SK-N-MC (cell line): ENCODE measurements at regions not wholly inside any gene's neighbourhood (a gene's known extent, or its start where the extent isn't known, plus 50 kb on each side); places are given as distances from the start of the nearest gene placed in this dataset.

Experiments used
- DNase-seq: peaks from one replicate; pipeline ENCODE4 v3.0.0-alpha.2; 2011; ENCODE audit warnings: low read depth, low spot score
- H3K27ac ChIP-seq: fragments of 200-600 bp; sonication (generic); 2 replicates; pipeline ENCODE4 v1.5.1; 2016; ENCODE audit warnings: mixed run types
- H3K36me3 ChIP-seq: fragments of 200-600 bp; sonication (generic); 2 replicates; pipeline ENCODE4 v1.6.1; 2017; ENCODE audit warnings: antibody characterized with exemption, low read length, mixed read lengths; ENCODE audit not compliant: insufficient read depth
- H3K4me3 ChIP-seq: fragments of 200-600 bp; sonication (generic); 2 replicates; pipeline ENCODE4 v1.5.1; 2016
- H3K9ac ChIP-seq: fragments of 200-600 bp; sonication (generic); 2 replicates; pipeline ENCODE4 v1.8.0; 2017; ENCODE audit warnings: mixed run types, mixed read lengths; ENCODE audit not compliant: insufficient read length
- H3K9me3 ChIP-seq: fragments of 200-600 bp; sonication (generic); 2 replicates; pipeline ENCODE4 v1.6.1; 2017; ENCODE audit warnings: low read depth, mild to moderate bottlenecking, antibody characterized with exemption, low read length, moderate library complexity, mixed read lengths
- EZH2 ChIP-seq: fragments of 200-600 bp; sonication (generic); IDR thresholded peaks from one replicate; pipeline ENCODE4 v1.6.1; 2017; ENCODE audit warnings: antibody characterized with exemption
- FOXP2 ChIP-seq: optimal IDR thresholded peaks from 2 replicates; pipeline ENCODE3; 2011; ENCODE audit warnings: mild to moderate bottlenecking, moderate library complexity; ENCODE audit not compliant: insufficient read depth; ENCODE audit errors: extremely low read length, control extremely low read depth
- POLR2AphosphoS5 ChIP-seq: IDR thresholded peaks from 2 replicates; pipeline ENCODE4 v1.6.1; 2012; ENCODE audit warnings: mild to moderate bottlenecking, low read depth, low read length, borderline replicate concordance

- DNase-seq: no peak
- Histone ChIP-seq H3K27ac (no peak overlapping the region), H3K9ac (no peak overlapping the region), H3K4me3 (no peak overlapping the region), H3K36me3 (no peaks in the 10 kb centered on the region), H3K9me3 (no peaks in the 10 kb centered on the region)
- TF ChIP-seq FOXP2 (no peak), POLR2AphosphoS5 (no peak), EZH2 (no peak)
Measured at GRCh38 chr1:87795615-87796337, 467.1 kb downstream of the LMO4 start.

DNA sequence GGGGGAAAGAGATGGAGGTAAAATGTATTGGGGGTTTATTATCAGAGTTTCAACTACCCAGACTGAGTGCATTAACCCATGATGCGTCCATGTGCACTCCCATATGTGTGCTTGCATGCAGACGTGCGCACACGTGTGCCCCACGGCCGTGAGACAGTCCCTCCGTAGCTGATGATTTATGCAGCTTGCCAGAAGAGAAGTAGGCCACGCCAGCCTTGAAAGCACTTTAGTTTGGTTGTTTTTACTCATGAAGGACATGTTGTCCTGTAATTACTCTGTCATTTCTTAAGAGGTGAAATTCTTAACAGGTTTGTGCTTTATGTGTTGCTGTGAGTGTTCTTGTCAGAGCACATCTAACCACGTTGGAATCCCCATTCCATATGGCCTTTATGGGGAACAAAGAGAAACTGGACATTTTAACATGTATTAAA, 467.8 kb downstream of the LMO4 start:
- TF ChIP-seq POLR2AphosphoS5: no peak
- TF ChIP-seq FOXP2: no peak
- TF ChIP-seq EZH2: no peak
- Histone ChIP-seq H3K27ac (no peak overlapping the region), H3K4me3 (no peak overlapping the region), H3K9me3 (no peaks in the 10 kb centered on the region), H3K9ac (no peak overlapping the region), H3K36me3 (no peaks in the 10 kb centered on the region)
- DNase-seq: no peak

- TF ChIP-seq EZH2: no peak
- no peak for TF ChIP-seq FOXP2
- no peak for TF ChIP-seq POLR2AphosphoS5
- H3K4me3 ChIP-seq: no peak overlapping the region
- no peak overlapping the region for H3K27ac ChIP-seq
- no peaks in the 10 kb centered on the region for H3K9me3 ChIP-seq
- no peaks in the 10 kb centered on the region for H3K36me3 ChIP-seq
- no peak for DNase-seq
- H3K9ac ChIP-seq: no peak overlapping the region
Measured at GRCh38 chr1:87799451-87799850, 470.8 kb downstream of the LMO4 start.

GRCh38 chr1:87800006-87800405, 471.3 kb downstream of the LMO4 start:
- H3K4me3 ChIP-seq: no peak overlapping the region
- no peaks in the 10 kb centered on the region for H3K36me3 ChIP-seq
- DNase-seq: no peak
- no peak for TF ChIP-seq POLR2AphosphoS5
- TF ChIP-seq FOXP2: no peak
- no peak for TF ChIP-seq EZH2
- no peak overlapping the region for H3K9ac ChIP-seq
- H3K27ac ChIP-seq: no peak overlapping the region
- H3K9me3 ChIP-seq: no peaks in the 10 kb centered on the region

DNA sequence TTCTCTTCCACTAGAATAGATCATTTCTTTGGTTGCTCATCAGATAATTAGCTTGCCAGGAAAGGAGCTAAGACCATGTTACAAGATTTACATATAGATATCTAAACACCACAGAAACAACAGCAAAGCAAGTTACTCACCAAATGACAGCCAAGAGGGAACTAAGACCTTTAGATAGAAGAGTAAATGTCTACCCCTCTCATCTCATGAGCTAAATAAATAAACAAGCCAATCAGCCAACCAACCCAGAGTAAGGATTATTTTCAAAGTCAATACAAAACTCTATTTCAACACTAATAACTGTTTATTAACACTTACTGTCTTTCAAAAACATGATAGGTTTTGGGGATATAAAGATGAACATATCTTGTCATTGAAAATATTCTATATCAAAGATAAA, 474.7 kb downstream of the LMO4 start:
- Histone ChIP-seq H3K9ac (no peak overlapping the region), H3K27ac (no peak overlapping the region), H3K9me3 (no peaks in the 10 kb centered on the region), H3K36me3 (no peaks in the 10 kb centered on the region), H3K4me3 (no peak overlapping the region)
- TF ChIP-seq POLR2AphosphoS5 (no peak), FOXP2 (no peak), EZH2 (no peak)
- no peak for DNase-seq

DNA sequence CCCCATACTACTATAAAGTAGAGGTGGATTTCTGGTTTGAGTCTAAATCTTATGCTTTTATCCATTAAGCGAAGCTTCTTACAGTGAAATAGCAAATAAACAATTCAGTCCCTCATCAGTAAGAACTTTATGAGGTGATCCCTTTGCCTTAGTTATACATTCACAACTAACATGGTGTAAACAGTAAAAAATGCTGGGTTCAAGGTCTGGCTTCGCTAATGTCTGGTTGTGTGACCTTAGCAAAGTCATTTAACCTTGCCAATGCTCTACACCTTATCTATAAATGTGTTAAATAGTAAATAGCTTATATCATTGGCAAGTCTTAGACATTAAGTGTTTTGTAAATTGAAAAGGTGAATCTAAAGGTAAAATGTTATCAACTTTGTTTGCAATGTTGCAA, 475.4 kb downstream of the LMO4 start:
- no peak for DNase-seq
- H3K36me3 ChIP-seq: no peaks in the 10 kb centered on the region
- no peak overlapping the region for H3K9ac ChIP-seq
- no peak overlapping the region for H3K27ac ChIP-seq
- no peak for TF ChIP-seq POLR2AphosphoS5
- TF ChIP-seq EZH2: no peak
- TF ChIP-seq FOXP2: no peak
- H3K9me3 ChIP-seq: no peaks in the 10 kb centered on the region
- H3K4me3 ChIP-seq: no peak overlapping the region

DNA sequence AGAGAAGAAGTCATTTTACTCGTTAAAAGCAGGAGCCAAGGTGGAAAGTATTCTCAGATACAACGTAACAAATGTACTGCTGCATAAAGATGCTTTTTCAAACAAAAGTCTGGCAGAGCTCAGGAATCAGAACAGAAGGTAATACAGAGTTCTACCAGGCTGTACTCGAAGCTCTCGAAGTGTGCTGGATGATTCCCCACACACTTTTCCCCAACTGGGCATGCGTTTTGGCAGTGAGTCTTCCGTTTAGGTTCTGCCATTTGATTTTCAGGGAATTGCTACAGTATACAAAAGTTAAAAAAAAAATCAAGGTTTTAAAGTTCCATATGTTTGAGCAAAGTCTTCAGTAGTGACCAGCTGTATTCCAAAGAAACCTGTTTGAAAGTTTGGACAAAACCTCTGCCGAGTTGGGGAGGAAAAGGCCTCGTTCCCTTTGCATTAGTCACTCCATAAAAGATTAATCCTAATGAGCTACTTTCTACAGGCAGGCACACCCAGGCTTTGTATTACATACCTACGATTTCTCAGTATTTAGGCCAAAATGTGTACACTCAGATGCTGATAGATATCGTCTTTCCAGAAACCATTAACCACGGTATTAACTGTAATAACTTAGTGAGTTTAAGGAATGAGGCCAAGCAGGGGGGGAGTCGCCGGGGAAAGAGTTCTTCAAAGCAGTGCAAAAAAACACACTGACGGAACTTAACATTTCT, 477.1 kb downstream of the LMO4 start:
- Histone ChIP-seq H3K36me3 (no peaks in the 10 kb centered on the region), H3K27ac (no peak overlapping the region), H3K9me3 (no peaks in the 10 kb centered on the region), H3K4me3 (no peak overlapping the region), H3K9ac (no peak overlapping the region)
- TF ChIP-seq POLR2AphosphoS5: no peak
- TF ChIP-seq EZH2: no peak
- no peak for TF ChIP-seq FOXP2
- DNase-seq: no peak

- Histone ChIP-seq H3K27ac (no peak overlapping the region), H3K9ac (no peak overlapping the region), H3K9me3 (no peaks in the 10 kb centered on the region), H3K4me3 (no peak overlapping the region), H3K36me3 (no peaks in the 10 kb centered on the region)
- DNase-seq: no peak
- no peak for TF ChIP-seq EZH2
- no peak for TF ChIP-seq POLR2AphosphoS5
- TF ChIP-seq FOXP2: no peak
Measured at GRCh38 chr1:87806379-87807094, 477.9 kb downstream of the LMO4 start.
